ENCODE measurements at regions not wholly inside any gene's neighbourhood (a gene's known extent, or its start where the extent isn't known, plus 50 kb on each side); places are given as distances from the start of the nearest gene placed in this dataset.

GRCh38 chr3:105997466-105997799 is 128.6 kb upstream of the CBLB start:
- Histone ChIP-seq H3K4me1 (ENCODE audit: control insufficient read depth, insufficient read depth, low read length) (no peaks in the 10 kb centered on the region), H3K27me3 (ENCODE audit: control insufficient read depth, insufficient read depth, low read length, poor library complexity, severe bottlenecking) (no peaks in the 10 kb centered on the region), H3K27ac (ENCODE audit: insufficient read depth, low read depth, low read length, poor library complexity, severe bottlenecking) (no peak overlapping the region), H3K9me3 (ENCODE audit: control insufficient read depth, low read length) (peaks cover 2% of the 10 kb centered on the region), H3K4me3 (ENCODE audit: insufficient read depth, low read depth, low read length) (no peak overlapping the region), H3K36me3 (ENCODE audit: control insufficient read depth, insufficient read depth, low read length) (no peaks in the 10 kb centered on the region)
- 91 to 100% methylated on average over 1 of the region's 1 CpG for WGBS, 2 experiments

DNA sequence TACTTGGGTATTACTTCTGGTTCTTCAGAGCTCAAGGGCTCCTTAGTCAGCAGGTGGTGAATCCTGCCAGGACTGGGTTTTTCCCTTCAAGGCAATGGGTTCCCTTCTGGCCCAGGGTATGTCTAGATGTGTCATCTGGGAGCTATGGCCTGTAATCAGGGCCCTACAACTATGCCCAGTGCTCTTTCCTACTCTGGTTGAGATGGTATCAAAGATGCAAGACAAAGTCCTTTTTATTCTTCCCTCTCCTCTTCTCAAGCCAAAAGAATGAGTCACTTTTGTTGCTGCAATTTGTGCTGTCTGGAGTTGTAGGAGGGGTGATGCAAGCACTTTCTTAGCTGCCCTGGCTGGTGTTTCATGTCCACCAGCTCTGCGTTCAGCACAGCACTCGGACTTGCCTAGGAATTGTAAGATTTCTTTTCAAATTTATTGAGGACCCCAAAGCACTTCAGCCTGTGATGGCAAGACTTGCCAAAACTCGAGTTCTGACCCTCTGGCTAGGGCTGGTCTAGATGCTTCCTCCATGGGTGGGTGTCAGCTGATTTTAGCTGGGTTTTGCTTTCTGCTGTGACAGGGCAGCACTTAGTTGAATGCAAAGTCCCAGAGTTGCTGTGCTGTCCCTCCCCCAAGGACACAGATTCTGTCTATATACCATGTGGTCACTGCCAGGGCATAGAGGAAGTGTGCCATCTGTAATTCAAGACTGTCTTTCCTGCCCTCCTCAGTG is 129.2 kb upstream of the CBLB start:
- Histone ChIP-seq H3K9me3 (ENCODE audit: control insufficient read depth, low read length) (peaks cover 2% of the 10 kb centered on the region), H3K36me3 (ENCODE audit: control insufficient read depth, insufficient read depth, low read length) (no peaks in the 10 kb centered on the region), H3K27me3 (ENCODE audit: control insufficient read depth, insufficient read depth, low read length, poor library complexity, severe bottlenecking) (no peaks in the 10 kb centered on the region), H3K4me1 (ENCODE audit: control insufficient read depth, insufficient read depth, low read length) (no peaks in the 10 kb centered on the region), H3K4me3 (ENCODE audit: insufficient read depth, low read depth, low read length) (no peak overlapping the region), H3K27ac (ENCODE audit: insufficient read depth, low read depth, low read length, poor library complexity, severe bottlenecking) (no peak overlapping the region)
- 94 to 96% methylated on average over 3 of the region's 3 CpGs for WGBS, 2 experiments

DNA sequence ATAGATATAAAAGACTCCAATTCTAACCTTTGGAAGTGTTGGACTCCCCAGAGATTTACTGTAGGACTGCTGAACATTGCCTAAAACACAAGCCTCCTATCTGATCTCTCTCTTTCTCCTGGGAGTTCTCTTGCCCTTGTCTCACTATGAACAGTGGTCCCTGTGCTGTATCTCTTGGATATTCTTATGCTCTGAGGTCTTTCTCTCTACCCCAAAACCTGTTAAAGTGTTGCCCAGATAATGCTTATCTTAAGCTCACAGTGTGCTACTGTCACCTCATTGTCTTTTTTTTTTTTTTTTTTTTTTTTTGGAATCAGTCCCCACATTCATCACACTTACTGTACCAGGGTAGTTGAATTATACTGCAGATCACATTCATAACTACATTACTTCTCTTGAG is 131.0 kb upstream of the CBLB start:
- Histone ChIP-seq H3K27me3 (ENCODE audit: control insufficient read depth, insufficient read depth, low read length, poor library complexity, severe bottlenecking) (no peaks in the 10 kb centered on the region), H3K4me1 (ENCODE audit: control insufficient read depth, insufficient read depth, low read length) (no peaks in the 10 kb centered on the region), H3K36me3 (ENCODE audit: control insufficient read depth, insufficient read depth, low read length) (no peaks in the 10 kb centered on the region), H3K4me3 (ENCODE audit: insufficient read depth, low read depth, low read length) (no peak overlapping the region), H3K9me3 (ENCODE audit: control insufficient read depth, low read length) (peaks cover 2% of the 10 kb centered on the region), H3K27ac (ENCODE audit: insufficient read depth, low read depth, low read length, poor library complexity, severe bottlenecking) (no peak overlapping the region)

DNA sequence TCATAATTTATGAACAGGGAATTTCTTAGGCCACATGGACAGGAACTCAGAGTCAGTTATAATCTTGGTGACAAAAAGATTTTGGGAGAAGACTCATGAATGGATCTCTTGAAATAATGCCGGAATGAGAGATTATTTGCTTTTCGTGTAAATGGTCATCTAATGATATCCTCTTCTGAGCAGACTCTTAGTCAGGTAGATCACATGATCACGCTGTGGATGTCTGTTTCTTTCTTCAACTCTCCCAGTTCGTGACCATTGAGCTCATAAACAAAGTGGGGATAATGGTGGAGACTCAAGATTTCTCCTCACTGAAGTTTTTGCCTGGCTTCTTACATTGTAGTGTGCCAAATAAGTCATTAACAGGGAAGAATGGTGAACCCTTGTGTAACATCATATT is 133.1 kb upstream of the CBLB start:
- Histone ChIP-seq H3K36me3 (ENCODE audit: control insufficient read depth, insufficient read depth, low read length) (no peaks in the 10 kb centered on the region), H3K9me3 (ENCODE audit: control insufficient read depth, low read length) (peaks cover under 1% of the 10 kb centered on the region), H3K27ac (ENCODE audit: insufficient read depth, low read depth, low read length, poor library complexity, severe bottlenecking) (no peak overlapping the region), H3K27me3 (ENCODE audit: control insufficient read depth, insufficient read depth, low read length, poor library complexity, severe bottlenecking) (no peaks in the 10 kb centered on the region), H3K4me3 (ENCODE audit: insufficient read depth, low read depth, low read length) (no peak overlapping the region), H3K4me1 (ENCODE audit: control insufficient read depth, insufficient read depth, low read length) (no peaks in the 10 kb centered on the region)
- 96 to 97% methylated on average over 4 of the region's 4 CpGs for WGBS, 2 experiments

GRCh38 chr3:106004137-106004681 is 135.4 kb upstream of the CBLB start:
- 91 to 97% methylated on average over 4 to 5 of the region's 5 CpGs for WGBS, 2 experiments
- no peaks in the 10 kb centered on the region for H3K9me3 ChIP-seq (ENCODE audit: control insufficient read depth, low read length)
- H3K4me1 ChIP-seq (ENCODE audit: control insufficient read depth, insufficient read depth, low read length), result no peaks in the 10 kb centered on the region
- H3K27ac ChIP-seq (ENCODE audit: insufficient read depth, low read depth, low read length, poor library complexity, severe bottlenecking), result no peak overlapping the region
- no peak overlapping the region for H3K4me3 ChIP-seq (ENCODE audit: insufficient read depth, low read depth, low read length)
- no peaks in the 10 kb centered on the region for H3K27me3 ChIP-seq (ENCODE audit: control insufficient read depth, insufficient read depth, low read length, poor library complexity, severe bottlenecking)
- no peaks in the 10 kb centered on the region for H3K36me3 ChIP-seq (ENCODE audit: control insufficient read depth, insufficient read depth, low read length)

DNA sequence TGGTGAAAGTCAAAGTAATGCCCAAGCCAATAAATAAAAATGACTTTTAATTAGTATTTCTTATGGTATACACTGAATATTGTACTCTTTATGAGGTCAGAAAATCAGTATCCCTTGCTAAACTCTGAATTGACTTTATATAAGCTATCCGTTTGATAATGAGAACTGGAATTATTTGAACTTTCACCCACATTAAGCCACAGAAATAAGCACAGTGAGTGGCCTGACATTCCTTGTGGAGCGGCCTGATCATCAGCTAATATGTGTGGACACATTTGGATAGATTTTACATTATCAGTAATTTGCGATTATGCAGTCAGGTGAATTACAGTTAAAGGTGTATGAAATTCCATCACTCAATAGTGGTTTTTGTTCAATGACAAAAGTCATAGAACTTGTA is 136.0 kb upstream of the CBLB start:
- H3K9me3 ChIP-seq (ENCODE audit: control insufficient read depth, low read length), result no peaks in the 10 kb centered on the region
- no peaks in the 10 kb centered on the region for H3K27me3 ChIP-seq (ENCODE audit: control insufficient read depth, insufficient read depth, low read length, poor library complexity, severe bottlenecking)
- H3K27ac ChIP-seq (ENCODE audit: insufficient read depth, low read depth, low read length, poor library complexity, severe bottlenecking), result no peak overlapping the region
- no peak overlapping the region for H3K4me3 ChIP-seq (ENCODE audit: insufficient read depth, low read depth, low read length)
- no peaks in the 10 kb centered on the region for H3K4me1 ChIP-seq (ENCODE audit: control insufficient read depth, insufficient read depth, low read length)
- H3K36me3 ChIP-seq (ENCODE audit: control insufficient read depth, insufficient read depth, low read length), result no peaks in the 10 kb centered on the region
- WGBS, 2 experiments, result 94 to 95% methylated on average over 2 to 3 of the region's 3 CpGs

- 87 to 93% methylated on average over 5 of the region's 5 CpGs for WGBS, 2 experiments
- Histone ChIP-seq H3K27ac (ENCODE audit: insufficient read depth, low read depth, low read length, poor library complexity, severe bottlenecking) (no peak overlapping the region), H3K36me3 (ENCODE audit: control insufficient read depth, insufficient read depth, low read length) (no peaks in the 10 kb centered on the region), H3K9me3 (ENCODE audit: control insufficient read depth, low read length) (no peaks in the 10 kb centered on the region), H3K4me1 (ENCODE audit: control insufficient read depth, insufficient read depth, low read length) (no peaks in the 10 kb centered on the region), H3K4me3 (ENCODE audit: insufficient read depth, low read depth, low read length) (no peak overlapping the region), H3K27me3 (ENCODE audit: control insufficient read depth, insufficient read depth, low read length, poor library complexity, severe bottlenecking) (no peaks in the 10 kb centered on the region)
These were observed 137.2 kb upstream of the CBLB start for GRCh38 chr3:106006001-106006400.

- Histone ChIP-seq H3K27ac (ENCODE audit: insufficient read depth, low read depth, low read length, poor library complexity, severe bottlenecking) (no peak overlapping the region), H3K36me3 (ENCODE audit: control insufficient read depth, insufficient read depth, low read length) (no peaks in the 10 kb centered on the region), H3K9me3 (ENCODE audit: control insufficient read depth, low read length) (no peaks in the 10 kb centered on the region), H3K4me1 (ENCODE audit: control insufficient read depth, insufficient read depth, low read length) (no peaks in the 10 kb centered on the region), H3K4me3 (ENCODE audit: insufficient read depth, low read depth, low read length) (no peak overlapping the region), H3K27me3 (ENCODE audit: control insufficient read depth, insufficient read depth, low read length, poor library complexity, severe bottlenecking) (no peaks in the 10 kb centered on the region)
- 100% methylated on average over 2 of the region's 2 CpGs; no CpG with 5 or more reads in 1 of the 2 experiments for WGBS, 2 experiments
These were observed 137.8 kb upstream of the CBLB start for GRCh38 chr3:106006571-106006970.

GRCh38 chr3:106007512-106007911 is 138.7 kb upstream of the CBLB start:
- Histone ChIP-seq H3K4me1 (ENCODE audit: control insufficient read depth, insufficient read depth, low read length) (no peaks in the 10 kb centered on the region), H3K27ac (ENCODE audit: insufficient read depth, low read depth, low read length, poor library complexity, severe bottlenecking) (no peak overlapping the region), H3K4me3 (ENCODE audit: insufficient read depth, low read depth, low read length) (no peak overlapping the region), H3K36me3 (ENCODE audit: control insufficient read depth, insufficient read depth, low read length) (no peaks in the 10 kb centered on the region), H3K27me3 (ENCODE audit: control insufficient read depth, insufficient read depth, low read length, poor library complexity, severe bottlenecking) (no peaks in the 10 kb centered on the region), H3K9me3 (ENCODE audit: control insufficient read depth, low read length) (no peaks in the 10 kb centered on the region)
- WGBS, 2 experiments, result 92 to 100% methylated on average over 3 of the region's 3 CpGs

- H3K27ac ChIP-seq (ENCODE audit: insufficient read depth, low read depth, low read length, poor library complexity, severe bottlenecking), result no peak overlapping the region
- no peak overlapping the region for H3K4me3 ChIP-seq (ENCODE audit: insufficient read depth, low read depth, low read length)
- H3K4me1 ChIP-seq (ENCODE audit: control insufficient read depth, insufficient read depth, low read length), result no peaks in the 10 kb centered on the region
- 95 to 96% methylated on average over 1 of the region's 1 CpG for WGBS, 2 experiments
- no peaks in the 10 kb centered on the region for H3K9me3 ChIP-seq (ENCODE audit: control insufficient read depth, low read length)
- no peaks in the 10 kb centered on the region for H3K27me3 ChIP-seq (ENCODE audit: control insufficient read depth, insufficient read depth, low read length, poor library complexity, severe bottlenecking)
- H3K36me3 ChIP-seq (ENCODE audit: control insufficient read depth, insufficient read depth, low read length), result no peaks in the 10 kb centered on the region
These were observed 140.0 kb upstream of the CBLB start for GRCh38 chr3:106008766-106009165.
